Right atrium auricular region (tissue), 2 donors: ENCODE measurements at regions not wholly inside any gene's neighbourhood (a gene's known extent, or its start where the extent isn't known, plus 50 kb on each side); places are given as distances from the start of the nearest gene placed in this dataset.

Experiments used
- DNase-seq: peaks from one replicate; pipeline ENCODE4 v3.0.0-alpha.2; 2019; ENCODE audit warnings: low spot score
- H3K27ac ChIP-seq, 2 donors: fragments of 200-600 bp; sonication (generic); 1 replicate in 1 of 2; 2 replicates in 1 of 2; pipeline ENCODE4 v1.5.1; 2016 to 2019
- H3K27me3 ChIP-seq, 2 donors: fragments of 200-600 bp; sonication (generic); one replicate each; pipeline versions ENCODE4 v1.5.1 to v1.6.0; 2017 to 2019
- H3K36me3 ChIP-seq: fragments of 200-600 bp; sonication (generic); one replicate; pipeline ENCODE4 v1.5.1; 2016
- H3K4me1 ChIP-seq, 2 donors: fragments of 200-600 bp; sonication (generic); one replicate each; pipeline versions ENCODE4 v1.5.1 to v1.6.0; 2017 to 2019
- H3K4me3 ChIP-seq, 2 donors: fragments of 200-600 bp; sonication (generic); 1 replicate in 1 of 2; 2 replicates in 1 of 2; pipeline ENCODE4 v1.5.1; 2017 to 2019; ENCODE audit warnings: mild to moderate bottlenecking in 1 of 2, moderate library complexity in 1 of 2
- H3K9me3 ChIP-seq, 2 donors: fragments of 200-600 bp; sonication (generic); one replicate each; pipeline ENCODE4 v1.5.1; 2019
- CTCF ChIP-seq, 2 donors: fragments of 200-600 bp; sonication (generic); IDR thresholded peaks; one replicate each; pipeline ENCODE4 v1.5.1; 2019; ENCODE audit warnings: antibody characterized with exemption in 2 of 2

- Histone ChIP-seq H3K36me3 (no peaks in the 10 kb centered on the region), H3K4me3 (no peak overlapping the region), H3K4me1 (no peaks in the 10 kb centered on the region), H3K27ac (no peak overlapping the region), H3K9me3 (peaks cover 0 to 5% of the 10 kb centered on the region in 2 donors), H3K27me3 (no peaks in the 10 kb centered on the region)
- TF ChIP-seq CTCF (IDR thresholded peaks at IDR 0.05): no peak
- no peak for DNase-seq
Observed at GRCh38 chr2:18784245-18784644, 194.9 kb upstream of the NT5C1B start.

DNA sequence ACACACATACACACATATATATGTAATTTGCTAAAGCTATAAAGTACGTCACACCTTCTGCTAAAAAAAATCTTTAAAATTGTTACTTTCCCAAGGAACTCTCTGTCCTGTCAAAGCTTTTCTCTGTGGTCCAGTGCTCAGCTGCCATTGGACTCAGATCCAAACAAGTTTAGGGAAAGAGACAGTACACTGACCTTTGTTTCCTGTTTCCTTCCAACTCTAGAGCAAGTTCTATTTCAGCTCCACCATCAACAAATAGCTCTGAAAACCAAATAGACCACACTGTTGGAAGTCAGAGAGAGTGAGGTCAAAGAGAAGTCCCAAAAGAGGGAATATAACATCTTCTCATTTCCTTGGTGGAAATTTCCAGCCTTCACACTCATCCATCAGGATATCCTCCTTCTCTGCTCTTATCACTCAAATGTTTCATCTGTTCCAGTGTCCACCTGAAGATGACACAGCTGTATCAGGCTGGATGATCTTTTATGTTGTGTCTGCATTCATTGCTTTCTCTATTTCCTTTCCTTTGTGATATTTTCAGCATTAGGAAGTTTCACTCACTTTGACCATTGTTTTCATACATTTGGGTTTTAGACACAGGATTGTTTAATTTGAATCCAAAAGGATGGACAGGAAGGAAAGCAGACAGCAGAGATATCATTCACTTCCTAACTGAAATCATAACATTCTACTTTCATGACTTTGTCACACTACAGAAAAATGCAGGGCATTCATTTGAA lies 192.3 kb upstream of the NT5C1B start:
- no peak overlapping the region for H3K4me3 ChIP-seq
- H3K4me1 ChIP-seq: no peaks in the 10 kb centered on the region
- no peak for TF ChIP-seq CTCF (IDR thresholded peaks at IDR 0.05)
- DNase-seq: no peak
- H3K9me3 ChIP-seq: peaks cover 0 to 5% of the 10 kb centered on the region in 2 donors
- no peaks in the 10 kb centered on the region for H3K27me3 ChIP-seq
- H3K36me3 ChIP-seq: no peaks in the 10 kb centered on the region
- H3K27ac ChIP-seq: no peak overlapping the region

GRCh38 chr2:18777250-18777812 lies 188.0 kb upstream of the NT5C1B start:
- Histone ChIP-seq H3K4me1 (no peaks in the 10 kb centered on the region), H3K36me3 (no peaks in the 10 kb centered on the region), H3K4me3 (no peak overlapping the region), H3K27me3 (no peaks in the 10 kb centered on the region), H3K9me3 (no peaks in the 10 kb centered on the region), H3K27ac (no peak overlapping the region)
- TF ChIP-seq CTCF (IDR thresholded peaks at IDR 0.05): no peak
- no peak for DNase-seq

DNA sequence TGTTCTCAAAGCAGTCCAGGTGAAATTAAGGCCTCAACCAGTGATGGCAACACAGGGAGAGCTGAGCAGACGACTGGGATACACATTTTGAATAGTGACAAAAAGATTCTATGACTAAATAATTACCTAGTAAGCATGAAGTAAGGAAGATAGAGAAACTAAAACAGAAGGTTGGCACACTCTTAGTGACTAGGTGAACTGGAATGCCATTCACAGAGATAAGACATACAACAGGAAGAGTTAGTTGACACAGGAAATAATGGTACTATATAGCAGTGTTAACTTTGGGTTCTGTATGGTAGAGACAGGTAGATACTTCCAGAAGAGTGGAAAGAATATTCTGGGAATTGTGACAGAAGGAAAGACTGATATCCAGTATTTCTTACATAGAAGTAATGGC lies 181.8 kb upstream of the NT5C1B start:
- Histone ChIP-seq H3K27ac (no peak overlapping the region), H3K4me3 (no peak overlapping the region), H3K36me3 (no peaks in the 10 kb centered on the region), H3K27me3 (no peaks in the 10 kb centered on the region), H3K9me3 (peaks cover 0 to 8% of the 10 kb centered on the region in 2 donors), H3K4me1 (no peaks in the 10 kb centered on the region)
- no peak for DNase-seq
- TF ChIP-seq CTCF (IDR thresholded peaks at IDR 0.05): no peak

DNA sequence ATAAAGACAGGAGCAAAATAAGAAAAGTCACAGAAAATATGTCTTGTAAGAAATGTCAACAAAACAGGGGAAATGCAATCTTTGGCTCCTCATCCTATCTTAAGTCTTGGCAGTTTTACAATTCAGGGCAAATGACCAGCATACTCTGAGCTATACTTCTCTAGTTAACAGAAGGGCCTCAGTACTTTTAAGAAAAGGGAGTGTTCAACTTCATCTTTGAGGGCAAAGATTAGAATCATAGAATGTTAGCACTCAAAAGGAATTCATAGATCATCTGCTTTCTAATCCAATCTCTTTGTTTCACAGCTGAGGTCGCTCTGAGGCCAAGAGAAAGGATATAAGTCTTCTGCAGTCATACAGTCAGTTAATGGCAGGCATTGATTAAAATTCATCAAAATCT lies 174.0 kb upstream of the NT5C1B start:
- no peak for DNase-seq
- H3K9me3 ChIP-seq: peaks cover 0 to 2% of the 10 kb centered on the region in 2 donors
- TF ChIP-seq CTCF (IDR thresholded peaks at IDR 0.05): no peak
- no peaks in the 10 kb centered on the region for H3K36me3 ChIP-seq
- H3K27ac ChIP-seq: no peak overlapping the region
- no peaks in the 10 kb centered on the region for H3K27me3 ChIP-seq
- no peak overlapping the region for H3K4me3 ChIP-seq
- H3K4me1 ChIP-seq: peaks cover 0 to 10% of the 10 kb centered on the region in 2 donors
